Suprapubic skin (tissue), 4 donors: ENCODE measurements at regions not wholly inside any gene's neighbourhood (a gene's known extent, or its start where the extent isn't known, plus 50 kb on each side); places are given as distances from the start of the nearest gene placed in this dataset.

Source experiments
- CTCF ChIP-seq, 2 donors: fragments of 200-600 bp in 1 of 2; fragments of 450-650 bp in 1 of 2; sonication (generic) in 1 of 2; IDR thresholded peaks; one replicate each; pipeline ENCODE4 v1.5.1; 2016 to 2019; ENCODE audit warnings: antibody characterized with exemption in 2 of 2, mild to moderate bottlenecking in 1 of 2, moderate library complexity in 1 of 2
- EP300 ChIP-seq: sonication (generic); formaldehyde crosslinking; IDR thresholded peaks from one replicate; pipeline ENCODE4 v1.6.1; 2017; ENCODE audit warnings: antibody characterized with exemption
- POLR2A ChIP-seq, 2 donors: fragments of 450-650 bp; IDR thresholded peaks; one replicate each; pipeline ENCODE4 v1.6.1; 2017; ENCODE audit warnings: antibody characterized with exemption in 2 of 2, mild to moderate bottlenecking in 2 of 2, moderate library complexity in 2 of 2
- POLR2AphosphoS5 ChIP-seq, 3 donors: sonication (generic); formaldehyde crosslinking; IDR thresholded peaks; one replicate each; pipeline ENCODE4 v1.6.1; 2017; ENCODE audit warnings: antibody characterized with exemption in 3 of 3

GRCh38 chr11:46207270-46207669 is 70.2 kb upstream of the CREB3L1 start:
- no peak for TF ChIP-seq CTCF (IDR thresholded peaks at IDR 0.05)
- no peak for TF ChIP-seq POLR2A (IDR thresholded peaks at IDR 0.05)
- TF ChIP-seq EP300 = no peak
- TF ChIP-seq POLR2AphosphoS5 (IDR thresholded peaks at IDR 0.05) = no peak
